ENCODE measurements at regions not wholly inside any gene's neighbourhood (a gene's known extent, or its start where the extent isn't known, plus 50 kb on each side); places are given as distances from the start of the nearest gene placed in this dataset.

- no peak for DNase-seq
These were observed 109.6 kb upstream of the MOCS2 start for GRCh38 chr5:53219174-53219573.

- no peak for DNase-seq
These were observed 110.1 kb upstream of the MOCS2 start for GRCh38 chr5:53219610-53220009.

GRCh38 chr5:53233645-53234405 lies 124.3 kb upstream of the MOCS2 start:
- DNase-seq = no peak

GRCh38 chr5:53236683-53237082 lies 127.1 kb upstream of the MOCS2 start:
- no peak for DNase-seq

- no peak for DNase-seq
These were observed 128.3 kb upstream of the MOCS2 start for GRCh38 chr5:53237876-53238275.

GRCh38 chr5:53239301-53239990 lies 129.9 kb upstream of the MOCS2 start:
- DNase-seq = no peak

GRCh38 chr5:53240661-53241060 lies 131.1 kb upstream of the MOCS2 start:
- DNase-seq = no peak

GRCh38 chr5:53241572-53241971 lies 132.0 kb upstream of the MOCS2 start:
- no peak for DNase-seq

- no peak for DNase-seq
These were observed 133.8 kb upstream of the MOCS2 start for GRCh38 chr5:53243403-53243802.

- DNase-seq = no peak
These were observed 136.7 kb upstream of the MOCS2 start for GRCh38 chr5:53246042-53246836.

- DNase-seq = no peak
These were observed 140.1 kb upstream of the MOCS2 start for GRCh38 chr5:53249529-53250200.

- no peak for DNase-seq
These were observed 140.6 kb upstream of the MOCS2 start for GRCh38 chr5:53250201-53250550.

GRCh38 chr5:53253421-53253871 lies 143.9 kb upstream of the MOCS2 start:
- DNase-seq = no peak

GRCh38 chr5:53256746-53257145 lies 147.2 kb upstream of the MOCS2 start:
- DNase-seq = no peak

GRCh38 chr5:53257806-53258373 lies 148.3 kb upstream of the MOCS2 start:
- no peak for DNase-seq

- DNase-seq = no peak
These were observed 149.6 kb upstream of the MOCS2 start for GRCh38 chr5:53259176-53259575.

GRCh38 chr5:53260446-53260845 lies 150.9 kb upstream of the MOCS2 start:
- no peak for DNase-seq

GRCh38 chr5:53261245-53261644 lies 151.7 kb upstream of the MOCS2 start:
- DNase-seq = no peak

GRCh38 chr5:53262348-53262970 lies 152.9 kb upstream of the MOCS2 start:
- DNase-seq = no peak

- no peak for DNase-seq
These were observed 153.6 kb upstream of the MOCS2 start for GRCh38 chr5:53263151-53263550.

GRCh38 chr5:53265043-53265442 lies 155.5 kb upstream of the MOCS2 start:
- no peak for DNase-seq

All from right lung (tissue), 2 donors.